Tongue (tissue), 1 donor: ENCODE measurements at regions not wholly inside any gene's neighbourhood (a gene's known extent, or its start where the extent isn't known, plus 50 kb on each side); places are given as distances from the start of the nearest gene placed in this dataset.
"Not testable (repeated sequence)": the region's sequence is repeated elsewhere in the genome, so short reads cannot be mapped to it uniquely, and the experiment has no call there.

Experiments
- DNase-seq: peaks from one replicate; pipeline ENCODE4 v3.0.0-alpha.2; 2015

DNA sequence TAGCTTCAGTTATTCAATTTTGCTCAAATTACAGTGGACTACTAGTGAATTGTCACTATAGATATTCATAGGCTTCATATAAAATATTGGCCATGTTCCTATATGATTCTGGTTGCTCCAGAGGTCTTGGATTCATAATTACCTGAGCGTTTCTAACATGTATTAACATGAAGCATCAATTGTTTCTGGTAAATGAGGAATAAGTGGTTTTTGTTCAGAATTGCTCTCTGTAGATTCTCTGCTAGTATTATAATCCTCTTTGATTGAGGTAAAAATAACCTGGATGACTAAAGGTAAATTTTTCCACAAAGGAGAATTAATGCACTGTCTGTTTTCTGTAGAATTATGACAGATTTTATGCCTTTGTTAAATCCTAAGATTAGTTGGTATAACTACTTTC is 258.1 kb upstream of the CNTN6 start:
- no peak for DNase-seq

DNA sequence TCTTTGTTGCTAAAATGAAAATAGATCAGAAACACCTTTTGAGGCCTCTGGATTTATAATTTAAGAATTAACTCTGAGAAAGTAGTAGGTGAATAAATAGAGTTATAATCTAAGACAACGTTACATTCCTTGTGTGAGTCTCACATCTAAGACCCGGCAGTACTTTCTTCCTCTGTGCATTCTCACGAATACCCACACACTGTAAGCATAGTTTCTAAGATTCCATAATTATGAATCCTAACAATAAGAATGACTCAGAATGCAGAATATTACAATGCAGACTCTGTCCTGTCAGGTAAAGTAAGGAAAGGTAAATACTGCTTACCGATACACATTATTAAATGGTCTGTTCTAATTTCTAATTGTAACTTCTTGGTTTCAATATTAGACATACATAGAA is 257.7 kb upstream of the CNTN6 start:
- no peak for DNase-seq

DNA sequence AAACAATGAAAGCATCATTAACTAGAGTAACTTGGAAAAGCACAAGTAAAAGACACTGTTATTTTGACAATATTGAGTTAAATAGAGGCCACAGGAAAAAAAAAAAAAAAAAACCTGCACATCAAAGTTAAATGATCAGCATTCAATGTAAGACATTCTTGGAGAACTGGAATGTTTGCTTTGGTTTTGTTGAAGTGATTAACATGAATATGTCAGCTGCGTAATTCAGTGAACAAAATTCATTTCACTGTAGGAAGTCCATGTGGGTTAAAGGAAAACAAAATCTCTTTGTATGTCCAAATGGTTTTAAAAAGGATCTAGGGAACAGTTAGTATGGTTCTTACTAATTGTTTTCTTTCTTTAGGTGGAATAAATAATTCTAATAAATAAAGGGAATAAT is 252.8 kb upstream of the CNTN6 start:
- no peak for DNase-seq

DNA sequence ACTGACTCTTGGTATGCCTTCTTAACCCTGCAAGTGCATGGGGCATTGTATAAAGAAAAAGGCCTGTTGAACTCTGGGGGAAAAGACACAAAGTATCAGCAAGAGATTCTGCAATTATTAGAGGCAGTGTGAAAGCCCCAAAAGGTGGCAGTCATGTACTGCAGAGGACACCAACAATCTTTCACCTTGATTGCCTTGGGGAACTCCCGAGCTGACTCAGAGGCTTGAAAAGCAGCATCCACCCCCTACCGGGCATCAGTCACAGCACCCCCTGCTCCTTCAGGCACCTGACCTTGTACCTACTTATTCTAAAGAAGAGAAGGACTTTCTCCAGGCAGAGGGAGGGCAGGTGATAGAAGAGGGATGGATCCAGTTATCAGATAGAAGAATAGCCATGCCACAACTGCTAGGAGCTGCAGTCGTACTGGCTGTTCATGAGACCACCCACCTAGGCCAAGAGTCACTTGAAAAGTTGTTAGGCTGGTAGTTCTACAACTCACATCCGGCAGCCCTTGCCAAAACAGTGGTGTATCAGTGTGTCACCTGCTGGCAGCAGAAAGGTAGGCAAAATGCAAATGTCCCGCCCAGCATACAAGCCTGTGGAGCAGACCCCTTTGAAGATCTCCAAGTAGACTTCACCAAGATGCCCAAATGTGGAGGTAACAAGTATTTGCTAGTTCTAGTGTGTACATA is 241.6 kb upstream of the CNTN6 start:
- DNase-seq = no peak

DNA sequence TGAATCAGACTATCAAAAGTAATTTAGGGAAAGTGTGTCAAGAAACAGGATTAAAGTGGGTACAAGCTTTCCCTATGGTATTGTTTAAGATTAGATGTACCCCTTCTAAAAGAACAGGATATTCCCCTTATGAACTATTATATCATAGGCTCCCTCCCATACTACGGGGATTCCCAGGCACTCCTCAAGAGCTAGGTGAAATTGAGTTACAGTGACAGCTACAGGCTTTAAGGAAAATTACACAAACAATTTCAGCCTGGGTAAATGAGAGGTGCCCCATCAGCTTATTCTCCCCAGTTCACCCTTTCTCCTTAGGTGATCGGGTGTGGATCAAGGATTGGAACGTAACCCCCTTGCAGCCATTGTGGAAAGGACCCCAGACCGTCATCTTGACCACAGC is 240.8 kb upstream of the CNTN6 start:
- DNase-seq = no peak

DNA sequence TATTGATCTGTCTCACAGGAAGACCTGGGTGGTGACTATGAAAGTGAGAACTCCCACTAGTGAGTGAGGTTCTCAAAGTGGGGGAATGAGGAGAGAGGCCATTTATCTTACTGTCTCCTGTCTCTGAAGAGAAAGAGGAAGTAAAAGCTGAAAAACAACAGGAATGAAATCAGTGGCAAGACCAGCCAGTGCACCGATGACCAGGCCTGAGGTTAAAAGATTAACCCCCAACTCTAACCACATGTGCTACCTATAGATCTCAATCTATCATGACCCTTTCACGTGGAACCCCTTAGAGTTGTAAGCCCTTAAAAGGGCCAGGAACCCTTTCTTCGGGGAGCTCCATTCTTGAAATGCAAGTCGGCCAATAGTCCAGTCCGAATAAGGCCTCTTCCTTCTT is 239.3 kb upstream of the CNTN6 start:
- DNase-seq = no peak

DNA sequence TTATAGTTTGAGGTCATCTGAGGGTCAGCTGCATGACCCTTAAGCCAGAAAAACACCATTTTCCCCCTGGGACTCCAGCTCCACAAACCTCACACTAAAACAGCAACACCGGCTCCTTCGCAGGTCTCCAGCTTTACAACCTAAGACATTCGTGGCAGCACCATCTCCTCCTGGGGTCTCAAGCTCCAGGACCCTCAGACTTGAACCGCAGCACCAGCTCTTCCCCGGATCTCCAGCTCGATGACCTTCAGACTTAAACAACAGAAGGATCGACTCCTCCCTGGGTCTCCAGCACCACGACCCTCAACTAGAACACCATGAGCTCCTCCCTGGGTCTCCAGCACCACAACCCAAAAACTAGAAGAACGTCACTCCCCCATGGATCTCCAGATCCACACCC is 233.7 kb upstream of the CNTN6 start:
- no peak for DNase-seq

DNA sequence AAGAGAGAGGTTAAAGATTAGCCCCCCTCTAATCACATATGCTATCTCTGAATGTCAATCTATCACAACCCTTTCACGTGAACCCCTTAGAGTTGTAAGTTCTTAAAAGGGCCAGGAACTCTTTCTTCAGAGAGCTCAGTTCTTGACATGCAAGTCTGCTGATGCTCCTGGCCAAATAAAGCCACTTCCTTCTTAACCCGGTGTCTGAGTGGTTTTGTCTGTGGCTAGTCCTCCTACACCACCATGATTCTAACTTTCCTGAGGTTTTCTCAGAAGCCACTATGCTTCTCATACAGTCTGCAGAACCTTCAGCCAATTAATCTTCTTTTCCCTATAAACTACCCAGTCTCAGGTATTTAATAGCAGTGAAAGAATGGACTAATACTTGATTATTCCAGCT is 231.1 kb upstream of the CNTN6 start:
- DNase-seq = no peak

DNA sequence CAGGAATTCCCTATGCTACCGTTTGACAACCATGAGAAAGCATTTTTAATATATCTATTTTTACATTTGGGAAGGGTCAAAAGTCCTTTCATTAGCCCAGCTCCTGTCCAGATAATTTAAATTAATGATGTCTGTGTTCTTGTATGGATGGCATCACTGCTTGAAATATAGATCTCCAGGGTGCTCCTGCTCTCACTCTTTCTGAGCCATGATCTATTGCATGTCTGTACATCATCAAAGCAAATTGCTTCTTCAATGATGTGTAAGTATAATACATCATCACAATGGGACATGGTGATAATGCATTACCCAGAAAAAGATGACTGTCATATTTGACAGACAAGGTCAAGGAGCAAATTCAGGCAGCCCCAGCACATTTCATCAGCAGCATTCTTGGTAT is 223.6 kb upstream of the CNTN6 start:
- no peak for DNase-seq

GRCh38 chr3:869734-870133 is 223.1 kb upstream of the CNTN6 start:
- DNase-seq = peak; percentile 13

GRCh38 chr3:871651-872050 is 221.2 kb upstream of the CNTN6 start:
- no peak for DNase-seq

GRCh38 chr3:877001-877400 is 215.8 kb upstream of the CNTN6 start:
- no peak for DNase-seq

- no peak for DNase-seq
Measured at GRCh38 chr3:878746-879145, 214.1 kb upstream of the CNTN6 start.

- DNase-seq = no peak
Measured at GRCh38 chr3:880371-880770, 212.5 kb upstream of the CNTN6 start.

GRCh38 chr3:882533-882932 is 210.3 kb upstream of the CNTN6 start:
- no peak for DNase-seq

GRCh38 chr3:901953-902778 is 190.7 kb upstream of the CNTN6 start:
- no peak for DNase-seq

DNA sequence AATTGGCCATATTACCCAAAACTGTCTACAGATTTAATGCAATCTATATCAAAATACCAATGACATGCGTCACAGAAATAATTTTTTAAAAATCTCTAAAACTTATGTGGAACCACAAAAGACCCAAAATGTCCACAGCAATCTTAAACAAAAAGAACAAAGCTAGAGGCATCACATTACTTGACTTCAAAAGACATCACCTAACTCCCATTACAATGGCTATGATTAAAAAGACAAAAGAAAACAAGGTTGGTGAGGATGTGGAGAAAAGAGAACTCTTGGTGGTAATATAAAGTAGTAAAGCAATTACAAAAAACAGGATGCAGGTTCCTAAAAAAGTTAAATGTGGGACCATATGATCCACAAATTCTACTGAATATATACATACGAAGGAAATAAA is 187.6 kb upstream of the CNTN6 start:
- no peak for DNase-seq

GRCh38 chr3:906739-907138 is 186.1 kb upstream of the CNTN6 start:
- no peak for DNase-seq

DNA sequence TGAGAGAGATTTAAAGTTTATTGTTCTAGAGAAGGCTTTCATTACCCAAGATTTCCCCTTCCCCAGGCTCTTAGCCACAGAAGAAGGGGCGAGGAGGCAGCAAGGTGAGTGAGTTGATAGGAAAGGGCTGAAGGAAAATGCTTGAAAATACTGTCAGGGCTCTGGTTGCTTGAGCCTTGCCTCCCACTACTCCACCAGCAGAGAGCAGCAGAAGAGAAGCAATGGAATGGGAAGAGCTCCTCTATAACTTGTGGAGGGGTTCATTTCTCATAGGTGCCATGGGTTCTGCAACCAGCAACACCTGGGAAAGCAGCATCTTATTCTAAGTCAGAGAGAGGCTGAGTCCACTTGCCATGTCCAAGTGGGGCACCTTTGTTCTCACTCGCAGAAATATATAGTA is 184.0 kb upstream of the CNTN6 start:
- no peak for DNase-seq

DNA sequence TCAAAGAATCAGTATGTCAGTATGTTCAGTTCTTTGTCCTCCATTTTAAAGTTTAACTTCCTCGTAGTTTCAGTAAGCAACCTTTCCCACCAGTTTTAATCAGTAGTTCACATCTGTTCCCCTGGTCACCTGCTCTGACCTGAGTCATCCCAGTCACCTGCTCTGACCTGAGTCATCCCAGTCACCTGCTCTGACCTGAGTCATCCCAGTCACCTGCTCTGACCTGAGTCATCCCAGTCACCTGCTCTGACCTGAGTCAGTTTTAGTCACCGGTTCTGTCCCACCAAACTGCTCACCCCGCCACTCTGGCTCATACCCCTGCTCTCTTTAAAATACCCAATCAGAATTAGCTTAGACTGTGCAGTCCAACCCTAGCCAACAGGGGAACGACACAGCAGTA is 180.1 kb upstream of the CNTN6 start:
- not testable (repeated sequence) for DNase-seq

DNA sequence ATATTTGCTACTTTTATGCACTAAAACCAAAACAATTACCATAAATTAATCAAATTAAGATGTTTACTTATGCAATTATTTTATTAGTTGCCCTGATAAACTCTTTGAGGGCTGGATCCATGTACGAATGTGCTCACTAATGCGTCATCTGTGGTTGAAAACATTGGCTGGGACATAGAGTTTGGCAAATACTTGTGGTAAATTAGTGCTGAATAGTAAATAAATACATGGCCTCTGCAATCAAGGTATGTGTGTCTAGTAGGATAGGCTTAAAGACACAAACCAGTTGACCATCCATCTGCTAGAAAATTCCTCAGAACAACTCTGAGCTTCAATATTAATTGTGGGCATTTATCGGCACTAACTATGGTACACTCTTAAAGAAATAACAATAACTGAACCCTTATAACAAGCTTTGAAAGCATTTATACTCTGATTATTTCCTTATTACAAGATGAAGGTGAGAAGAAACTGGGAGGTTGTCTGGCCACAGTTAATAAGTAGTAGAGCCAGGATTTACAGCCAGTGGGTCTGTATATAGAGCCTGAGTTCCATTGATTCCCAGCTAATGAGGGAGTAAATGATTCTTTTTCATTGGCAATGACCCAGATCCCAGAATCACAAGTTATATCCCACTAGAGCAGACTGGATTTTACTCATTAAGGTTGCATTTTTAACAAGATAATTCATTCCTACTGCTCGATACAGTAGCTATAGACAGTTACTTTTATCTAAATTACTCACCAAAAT is 169.5 kb upstream of the CNTN6 start:
- DNase-seq = no peak

- no peak for DNase-seq
Measured at GRCh38 chr3:930866-931265, 162.0 kb upstream of the CNTN6 start.

DNA sequence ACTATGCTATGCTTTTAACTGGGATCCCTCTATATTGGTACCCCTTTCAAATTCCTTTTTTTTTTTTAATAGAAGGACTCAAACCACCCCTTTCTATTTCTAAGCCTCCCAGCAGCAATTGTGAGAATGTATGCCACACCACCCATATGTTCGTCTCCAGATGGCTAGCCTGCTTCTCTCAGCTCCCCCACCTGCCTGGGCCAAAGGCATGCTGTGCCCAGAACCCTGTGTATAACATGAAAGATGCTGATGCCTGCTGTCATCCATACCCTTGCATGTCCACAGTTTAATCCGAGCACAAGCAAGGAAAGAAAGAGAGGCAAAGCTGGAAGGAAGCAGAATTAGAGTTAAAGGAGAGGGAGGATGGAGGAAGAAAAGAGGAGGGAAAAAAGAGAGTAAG is 159.5 kb upstream of the CNTN6 start:
- no peak for DNase-seq
